GM21528 (cell line): ENCODE measurements at regions not wholly inside any gene's neighbourhood (a gene's known extent, or its start where the extent isn't known, plus 50 kb on each side); places are given as distances from the start of the nearest gene placed in this dataset.

ENCODE experiments used
- ATAC-seq: cut with Tn5 transposase; IDR thresholded peaks from one replicate; pipeline ENCODE4 v1.9.1; 2021; ENCODE audit warnings: mild to moderate bottlenecking, moderate library complexity; ENCODE audit not compliant: unreplicated experiment, low FRiP score

DNA sequence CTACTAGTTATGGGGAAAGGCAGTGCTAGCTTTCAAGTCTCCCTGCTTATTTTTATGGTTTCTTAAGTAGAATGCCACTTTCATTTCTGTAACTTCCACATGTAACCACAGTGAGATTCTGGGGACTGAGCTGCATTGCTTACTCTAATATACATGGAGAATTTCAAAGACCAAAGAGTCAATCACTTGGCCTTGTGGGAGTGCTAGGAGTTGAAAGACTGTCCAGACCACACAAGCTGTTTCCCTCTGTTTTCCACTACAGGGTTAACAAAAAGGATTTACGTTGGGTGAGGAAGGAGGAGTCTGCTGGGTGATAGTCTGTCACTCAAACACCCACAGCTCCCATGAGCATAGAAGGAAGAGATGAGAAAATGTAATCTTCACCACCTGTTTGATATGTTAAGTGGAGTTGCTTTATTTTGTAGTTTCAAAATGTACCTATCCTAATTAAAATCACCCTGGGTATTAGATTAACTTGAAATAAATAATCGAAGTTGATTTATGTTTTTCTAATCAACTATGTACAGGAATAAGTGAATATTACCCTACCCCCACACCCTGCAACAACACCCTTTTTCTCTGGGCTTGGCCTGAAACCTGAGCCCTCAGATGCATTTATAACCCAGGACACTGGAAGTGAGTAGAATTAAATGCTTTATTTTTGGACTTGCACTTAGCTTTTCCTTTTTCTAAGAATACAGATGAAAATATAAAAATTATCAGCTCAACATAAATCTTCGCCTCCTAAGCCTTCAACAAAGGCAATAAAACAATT, 225.8 kb upstream of the SLC10A2 start:
- peak; percentile 58 for ATAC-seq

DNA sequence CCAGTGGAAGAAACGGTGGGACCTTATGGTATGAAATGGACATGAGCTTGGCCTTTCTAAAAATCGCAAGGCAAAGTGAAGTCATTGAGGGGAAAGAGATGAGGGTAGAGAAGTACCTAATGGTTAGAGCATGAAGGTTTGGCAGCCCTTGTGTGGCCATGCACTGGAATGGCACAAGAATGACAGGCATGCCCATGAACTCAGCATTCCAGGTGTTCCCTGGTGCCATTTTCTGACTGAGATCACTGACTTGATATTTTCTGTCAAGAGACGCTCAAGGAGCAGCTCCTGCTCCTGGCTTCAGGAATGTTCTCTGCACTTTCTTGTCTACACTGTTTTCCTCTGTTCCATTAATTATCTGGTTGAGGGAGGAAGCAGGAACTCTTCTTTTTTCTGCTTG, 225.0 kb upstream of the SLC10A2 start:
- no peak for ATAC-seq

DNA sequence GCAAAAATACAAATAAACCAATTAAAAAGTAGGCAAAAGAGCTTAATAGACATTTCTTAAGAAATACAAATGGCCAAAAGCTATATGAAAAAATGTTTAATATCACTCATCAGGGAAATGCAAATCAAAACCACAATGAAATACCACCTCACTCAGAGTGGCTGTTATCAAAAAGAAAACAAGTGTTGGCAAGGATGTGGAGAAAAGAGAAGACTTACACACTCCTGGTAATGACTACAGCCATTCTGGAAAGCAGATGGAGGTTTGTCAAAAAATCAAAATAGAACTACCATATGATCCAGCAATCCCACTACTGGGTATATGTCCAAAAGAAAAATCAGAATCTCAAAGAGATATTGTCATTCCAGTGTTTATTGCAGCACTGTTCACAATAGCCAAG, 223.5 kb upstream of the SLC10A2 start:
- ATAC-seq, result no peak

DNA sequence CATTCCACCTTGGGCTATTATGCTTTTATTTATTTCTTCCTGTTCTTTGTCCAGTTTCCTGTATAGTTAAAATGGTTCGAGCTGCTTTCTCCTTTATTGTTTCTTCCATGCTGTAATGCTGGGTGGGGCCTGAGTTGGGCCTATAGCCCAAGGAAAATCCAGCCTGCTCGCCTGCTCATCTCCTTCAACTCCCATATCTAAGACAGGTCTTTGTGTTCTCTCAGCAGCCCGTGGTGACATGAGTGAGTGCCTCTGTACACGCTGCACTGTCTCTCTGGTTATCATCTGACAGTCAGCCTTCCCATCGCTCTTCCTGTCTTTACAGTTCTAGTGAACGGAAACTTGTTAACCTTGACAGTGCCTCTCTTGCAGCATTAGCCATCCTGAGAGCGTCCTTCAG, 221.9 kb upstream of the SLC10A2 start:
- ATAC-seq, result no peak

DNA sequence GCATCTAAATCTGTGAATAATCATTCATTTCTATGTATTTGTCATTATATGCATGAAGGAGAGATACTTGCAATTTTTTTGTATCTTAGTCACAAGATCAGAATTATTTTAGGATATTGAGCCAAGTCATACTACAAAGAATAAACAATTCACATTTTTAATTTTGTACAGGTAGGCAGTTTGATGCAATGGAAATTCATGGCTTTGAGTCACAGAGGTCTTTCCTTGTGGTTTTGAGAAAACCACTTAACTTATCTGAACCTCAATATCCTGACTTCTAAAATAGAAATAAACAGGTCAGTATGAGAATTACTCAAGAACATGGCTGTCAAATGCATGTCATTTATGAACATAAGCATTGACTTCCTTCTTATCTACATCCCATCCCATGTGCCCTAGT, 221.4 kb upstream of the SLC10A2 start:
- ATAC-seq, result no peak

DNA sequence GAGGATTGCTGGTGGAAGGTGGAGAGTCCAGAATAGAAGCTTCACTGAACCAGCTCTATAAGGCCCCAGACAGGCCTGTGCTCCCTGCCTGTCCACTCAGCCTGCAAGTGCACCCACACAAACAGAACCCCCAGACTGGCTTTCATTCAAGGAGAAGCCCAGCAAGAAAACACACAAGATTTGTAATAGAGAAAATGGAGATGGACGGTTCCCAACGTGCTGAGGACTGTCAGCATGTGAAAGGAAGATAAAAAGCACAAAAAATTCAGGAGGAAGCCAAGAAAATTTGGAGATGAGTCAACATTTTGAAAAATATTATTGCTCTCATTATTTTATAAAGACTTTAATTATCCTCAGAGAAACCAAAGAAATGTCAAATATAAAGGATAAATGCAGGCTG, 218.2 kb upstream of the SLC10A2 start:
- no peak for ATAC-seq

DNA sequence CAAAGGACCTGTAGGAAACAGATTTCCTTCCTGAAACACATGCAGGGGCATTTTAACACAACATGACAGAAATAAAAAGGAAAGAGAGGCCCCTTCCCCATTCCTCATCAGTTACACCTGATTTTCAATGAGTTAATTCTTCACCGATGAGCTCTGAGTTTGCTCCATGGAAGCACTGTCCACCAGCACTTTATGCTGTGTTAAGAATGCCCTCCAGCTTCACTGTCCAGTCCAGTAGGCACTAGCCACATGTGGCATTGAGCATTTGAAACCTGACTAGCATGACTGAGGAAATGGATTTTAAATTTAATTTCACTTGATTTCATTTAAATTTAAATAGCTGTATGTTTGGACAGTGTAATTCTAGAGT, 217.2 kb upstream of the SLC10A2 start:
- no peak for ATAC-seq

DNA sequence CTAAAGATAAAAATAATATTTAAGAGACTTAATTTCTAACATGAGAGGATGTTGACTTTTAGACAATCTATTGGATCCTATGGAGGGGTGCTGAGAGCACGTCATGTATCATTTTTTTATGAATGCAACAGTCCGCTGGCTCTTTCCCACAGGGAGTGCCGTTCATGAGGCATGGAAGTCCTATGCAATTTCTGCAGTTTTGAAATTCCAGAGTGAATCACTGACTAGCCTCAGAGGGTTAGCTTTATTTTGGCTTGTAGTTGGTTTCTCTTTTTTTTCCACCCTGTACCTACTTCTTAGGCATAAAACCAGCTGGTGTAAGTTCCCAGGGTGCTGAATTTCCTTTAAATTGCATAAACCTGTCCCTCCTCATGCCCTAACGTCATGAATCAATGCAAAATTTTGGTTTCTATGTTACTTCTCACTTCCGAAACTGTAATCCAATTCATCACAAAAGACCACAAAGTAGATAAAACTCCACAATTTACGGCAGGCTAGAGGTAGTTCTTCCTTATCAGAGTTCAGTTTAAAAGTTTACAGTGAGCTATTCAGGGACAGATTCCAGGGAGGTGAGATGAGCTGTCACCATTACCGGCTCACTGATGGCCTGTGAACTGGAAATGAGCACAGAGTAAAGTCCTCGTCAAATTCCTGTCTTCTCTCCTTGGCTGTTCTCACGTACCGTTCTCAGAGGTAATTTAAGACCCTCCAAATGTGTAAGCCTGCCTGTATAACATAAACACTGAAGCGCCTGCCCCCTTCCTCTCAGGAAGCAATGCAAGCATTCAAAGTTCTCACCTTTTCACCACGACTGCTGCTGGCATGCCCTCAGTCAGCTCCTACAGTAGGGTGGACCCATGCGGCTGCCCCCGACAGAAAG, 216.6 kb upstream of the SLC10A2 start:
- ATAC-seq, result peak; percentile 46

DNA sequence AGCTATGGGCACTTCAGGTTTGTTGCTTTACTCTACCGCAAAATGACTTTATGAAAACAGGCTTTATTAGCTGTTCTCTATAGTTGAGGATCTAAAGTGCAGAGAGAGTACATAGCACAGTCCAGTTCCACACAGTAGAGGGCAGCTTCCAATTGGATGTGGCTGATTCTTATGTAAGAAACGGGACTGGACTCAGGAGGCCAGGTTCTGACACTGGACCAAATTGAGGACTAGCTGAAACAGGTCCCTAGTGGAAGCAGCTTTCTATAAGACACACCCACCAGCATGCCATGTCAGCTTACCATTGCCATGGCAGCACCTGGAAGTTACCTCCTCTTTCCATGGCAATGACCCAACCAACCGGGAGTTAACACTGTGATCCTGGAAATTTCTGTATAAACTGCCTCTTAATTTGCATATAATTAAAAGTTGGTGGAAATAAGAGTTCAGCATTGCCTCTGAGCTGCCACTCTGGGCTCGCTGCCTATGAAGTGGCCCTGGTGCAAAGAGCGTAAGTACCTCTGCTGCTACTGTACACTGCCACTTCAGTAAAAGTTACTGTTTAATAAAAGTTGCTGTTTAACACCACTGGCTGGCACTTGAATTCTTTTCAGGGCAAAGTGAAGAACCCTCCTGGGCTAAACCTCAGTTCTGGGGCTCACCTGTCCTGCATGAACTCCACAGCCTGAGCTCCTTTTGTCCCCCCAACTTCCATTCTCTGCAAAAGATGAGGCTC, 211.9 kb upstream of the SLC10A2 start:
- no peak for ATAC-seq

DNA sequence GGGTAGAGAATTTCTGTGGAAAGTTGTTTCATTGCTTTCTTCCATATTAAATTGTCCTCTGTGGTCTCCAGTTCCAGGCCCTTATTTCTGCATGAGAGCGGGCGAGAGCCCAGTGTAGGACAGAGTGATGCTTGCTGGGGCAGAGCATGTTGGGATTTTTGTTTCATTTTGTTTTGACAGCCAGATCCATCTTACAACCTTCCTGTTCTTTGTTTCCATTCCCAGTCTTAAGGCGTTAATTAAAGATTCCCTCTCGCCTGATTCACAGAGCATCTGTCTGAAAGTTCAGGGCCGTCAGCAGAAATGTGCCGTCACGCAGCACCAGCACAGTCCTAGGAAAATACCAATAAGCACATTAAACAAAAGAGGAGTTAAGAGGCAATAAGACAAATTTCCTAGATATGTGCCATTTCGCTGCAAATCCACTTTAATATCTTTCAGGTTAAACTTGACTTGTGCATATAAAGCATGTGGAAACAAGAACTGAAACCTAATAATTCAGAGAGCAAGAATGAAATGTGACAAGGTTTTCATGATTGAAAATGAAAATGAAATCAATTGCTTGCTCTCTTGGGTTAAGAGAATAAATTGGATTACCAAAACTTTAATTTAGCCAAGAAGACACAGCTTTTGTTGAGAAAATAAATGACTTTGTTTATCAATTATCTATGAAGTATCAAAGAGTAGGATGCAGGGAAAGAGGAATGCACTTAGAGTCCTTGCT, 210.7 kb upstream of the SLC10A2 start:
- peak; percentile 80 for ATAC-seq

DNA sequence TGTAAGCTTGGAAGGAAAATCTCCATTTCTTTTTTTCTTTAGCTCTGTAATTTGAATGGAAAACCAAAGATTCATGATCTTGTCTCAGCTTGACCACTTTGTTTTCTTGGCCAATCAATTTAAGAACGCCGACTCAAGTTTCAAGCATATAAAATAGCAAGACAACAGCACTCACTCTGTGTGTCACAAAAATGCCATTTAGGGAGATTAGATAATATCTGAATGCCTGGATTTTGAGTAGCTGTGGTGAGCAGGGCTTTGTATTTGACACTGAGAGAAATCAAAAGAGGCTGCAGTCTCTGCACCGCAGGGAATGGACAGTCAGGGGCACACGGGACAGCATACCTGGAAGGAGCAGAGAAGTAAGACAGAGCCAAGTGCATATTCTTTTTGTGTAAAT, 209.5 kb upstream of the SLC10A2 start:
- ATAC-seq, result no peak

DNA sequence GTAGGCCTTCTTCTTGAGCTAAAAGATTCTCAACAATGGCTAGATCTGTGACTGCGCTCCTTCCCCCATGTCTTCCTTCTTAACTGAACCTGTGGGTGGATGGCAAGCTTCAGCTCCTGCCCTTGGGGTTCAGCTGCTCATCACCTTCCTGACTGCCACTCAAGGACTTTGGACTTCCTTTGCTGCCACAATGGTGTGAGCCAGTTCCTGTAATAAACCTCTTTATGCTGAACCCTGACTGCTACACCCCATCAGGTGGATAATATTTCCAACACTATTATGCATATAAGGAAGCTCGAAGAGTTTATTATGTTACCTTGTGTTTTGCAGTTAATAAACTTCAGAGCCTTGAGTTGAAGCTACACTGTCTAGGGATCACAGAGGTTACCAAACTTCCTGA, 208.9 kb upstream of the SLC10A2 start:
- no peak for ATAC-seq

DNA sequence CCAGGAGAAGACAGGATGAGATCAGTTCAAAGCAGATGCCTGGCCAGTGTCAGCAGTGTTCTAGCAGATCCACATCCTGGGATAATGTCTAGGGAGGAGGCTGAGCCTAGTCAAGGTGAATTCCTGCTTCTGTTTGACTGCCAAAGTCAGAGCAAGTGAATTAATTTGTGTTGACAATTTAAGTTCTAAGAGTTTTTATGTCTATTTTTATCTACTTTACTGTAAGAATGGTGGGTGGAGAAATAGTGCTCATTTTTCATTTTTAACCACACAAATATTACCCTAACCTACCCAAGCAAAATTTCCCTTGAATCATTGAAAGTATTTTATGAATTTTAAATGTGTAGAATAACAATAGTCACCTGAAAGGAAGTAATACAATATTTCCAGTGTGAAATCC, 207.6 kb upstream of the SLC10A2 start:
- peak; percentile 14 for ATAC-seq

DNA sequence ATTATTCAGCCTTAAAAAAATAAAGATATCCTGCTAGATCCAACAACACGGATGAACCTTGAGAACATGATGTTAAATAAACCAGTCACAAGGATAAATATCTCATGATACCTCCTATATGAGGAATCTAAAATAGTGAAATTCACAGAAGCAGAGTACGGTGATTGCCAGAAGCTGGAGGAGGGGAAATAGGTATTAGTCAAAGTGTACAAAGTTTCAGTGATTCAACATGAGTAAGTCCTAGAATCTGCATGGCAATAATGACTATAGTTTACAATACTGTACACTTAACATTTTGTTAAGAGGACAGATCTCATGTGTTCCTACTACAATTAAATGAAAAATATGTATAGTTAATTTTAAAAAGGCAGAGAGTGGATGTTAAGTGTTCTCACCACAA, 206.6 kb upstream of the SLC10A2 start:
- ATAC-seq, result no peak

DNA sequence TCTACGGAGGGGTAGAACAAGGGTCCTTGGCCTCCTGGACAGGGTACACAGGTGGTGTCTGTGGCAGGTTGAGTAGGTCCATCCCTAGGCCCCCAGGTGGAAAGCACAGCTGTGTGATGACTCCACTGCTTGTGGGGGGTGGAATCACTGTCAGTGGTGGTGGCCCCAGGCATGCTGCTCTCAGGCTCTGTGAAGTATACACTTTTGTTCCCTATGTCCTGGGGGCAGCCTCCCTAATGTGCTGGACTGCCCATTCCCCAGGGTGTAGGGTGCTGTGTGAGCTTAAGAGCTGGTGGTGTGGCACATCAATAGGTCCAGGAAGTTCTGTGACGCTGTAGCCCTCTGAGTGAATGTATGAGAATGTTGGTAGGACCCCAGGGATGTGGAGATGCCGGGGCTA, 197.2 kb upstream of the SLC10A2 start:
- ATAC-seq, result no peak

DNA sequence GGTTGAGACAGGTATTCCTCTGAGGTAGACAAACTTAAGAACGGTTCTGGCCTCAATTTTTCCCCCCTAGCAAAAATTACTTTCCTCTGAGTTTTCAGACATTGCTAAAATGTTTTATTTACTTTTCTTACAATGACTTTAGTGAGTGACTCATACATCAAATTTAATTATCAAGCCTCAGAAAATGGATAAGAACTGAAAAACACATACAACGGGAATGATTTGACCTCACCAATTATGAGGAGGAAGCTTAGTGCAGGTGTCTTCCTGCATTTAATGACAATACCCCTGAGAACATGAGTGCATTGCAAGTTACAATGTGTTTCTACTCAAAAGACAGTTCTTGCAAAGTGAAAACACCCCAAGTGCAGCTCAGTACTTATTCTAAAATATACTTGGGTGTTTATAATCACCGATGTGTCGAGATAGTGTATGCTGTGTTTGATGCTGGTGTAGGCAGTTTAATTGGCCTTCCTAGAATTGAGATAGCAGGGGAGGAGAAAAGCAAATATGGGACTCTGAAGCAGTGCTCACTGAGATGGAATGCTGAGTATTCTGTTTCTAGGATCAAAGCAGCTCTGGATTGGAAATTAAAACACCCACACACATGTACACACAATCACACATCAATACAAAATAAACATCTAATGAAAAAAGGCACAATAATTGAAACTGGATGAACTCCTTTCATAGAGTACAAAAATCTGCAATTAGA, 189.5 kb upstream of the SLC10A2 start:
- no peak for ATAC-seq

DNA sequence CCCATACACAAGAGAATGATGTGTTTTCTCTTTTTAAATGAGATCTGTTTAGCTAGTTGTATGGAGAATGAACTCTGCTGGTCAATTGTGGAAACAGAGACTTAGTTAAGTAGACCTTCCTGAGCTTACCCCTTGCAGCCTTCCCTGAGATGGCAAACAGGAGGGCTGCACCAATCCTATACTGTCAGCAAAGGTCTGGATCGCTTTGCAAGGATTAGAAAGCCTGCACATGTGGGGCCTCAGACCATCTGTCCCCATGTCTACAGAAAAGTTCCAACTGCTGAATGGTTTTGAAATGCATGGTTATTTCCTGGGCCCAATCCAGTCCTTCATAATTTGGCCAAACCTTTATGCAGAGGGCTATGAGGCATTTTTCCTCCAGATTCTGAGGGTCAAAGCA, 183.9 kb upstream of the SLC10A2 start:
- ATAC-seq, result no peak

DNA sequence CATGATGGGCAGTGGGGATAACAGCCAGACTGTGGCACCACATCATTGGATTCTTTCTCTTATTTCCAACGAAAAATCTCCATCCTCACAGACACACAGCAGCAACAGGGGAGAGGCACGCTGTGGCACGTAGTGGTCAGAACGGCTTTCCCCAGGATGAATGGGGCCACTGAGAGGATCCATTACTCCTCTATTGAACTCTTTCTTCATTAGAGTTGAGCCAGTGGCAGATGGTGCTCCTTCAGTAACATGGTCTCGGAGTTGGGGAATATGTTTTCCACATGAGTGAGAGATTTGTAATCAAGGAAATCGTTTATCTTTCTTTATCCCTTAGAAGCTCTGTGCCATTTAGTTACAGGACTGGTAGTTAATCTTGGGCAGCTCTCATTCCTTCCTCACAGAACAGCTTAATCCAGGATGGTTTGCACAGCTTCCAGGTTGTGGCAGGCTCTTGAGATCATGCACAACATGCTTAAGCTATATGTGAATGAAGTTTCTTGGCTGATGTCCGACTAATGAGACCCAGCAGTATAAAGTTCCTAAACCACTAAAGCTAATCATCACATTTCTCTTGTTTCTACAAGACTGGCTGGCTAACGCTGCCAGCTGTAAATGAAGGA, 180.5 kb upstream of the SLC10A2 start:
- no peak for ATAC-seq

DNA sequence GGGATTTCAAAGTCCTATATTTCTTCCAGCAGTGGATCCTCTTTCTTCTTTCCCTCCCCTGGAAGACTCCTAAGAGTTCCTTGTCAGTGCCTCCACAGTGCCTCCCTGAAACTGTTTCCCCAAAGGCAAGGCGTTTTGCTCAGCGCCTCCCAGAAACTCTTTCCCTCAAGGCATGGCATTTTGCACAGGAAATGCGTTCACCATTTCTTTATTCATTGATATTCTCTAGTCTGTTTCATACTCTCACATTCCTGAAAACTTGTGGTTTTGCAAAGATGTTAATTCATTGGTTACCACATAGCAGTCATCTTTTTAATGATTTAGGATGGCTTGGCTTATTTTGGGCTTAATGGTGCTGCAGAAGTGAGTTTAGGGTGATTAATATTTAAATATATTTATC, 177.3 kb upstream of the SLC10A2 start:
- ATAC-seq, result no peak

DNA sequence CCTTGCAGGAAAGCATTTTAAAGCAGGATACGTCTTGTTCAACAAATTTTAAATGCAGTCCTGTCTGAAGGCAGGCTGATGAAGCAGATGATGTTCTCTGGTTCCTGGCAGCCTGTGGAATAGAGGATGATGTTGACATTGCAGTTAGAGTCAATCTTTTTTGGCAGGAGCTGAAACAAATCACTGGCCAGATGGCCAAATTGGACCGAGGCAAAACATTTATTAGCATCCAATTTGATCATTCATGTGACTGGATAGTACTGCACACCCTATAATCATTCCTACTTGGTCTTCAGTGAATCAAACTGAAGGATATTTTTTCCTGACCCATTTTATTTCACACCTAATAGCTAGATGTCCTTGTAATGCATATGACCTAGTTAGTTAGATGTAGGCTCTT, 172.2 kb upstream of the SLC10A2 start:
- no peak for ATAC-seq
